LNCaP clone FGC (cell line): ENCODE measurements at regions not wholly inside any gene's neighbourhood (a gene's known extent, or its start where the extent isn't known, plus 50 kb on each side); places are given as distances from the start of the nearest gene placed in this dataset.
"Not testable (repeated sequence)": the region's sequence is repeated elsewhere in the genome, so short reads cannot be mapped to it uniquely, and the experiment has no call there.

Experiments used
- DNase-seq: peaks from one replicate; pipeline ENCODE4 v3.0.0-alpha.2; 2011; ENCODE audit warnings: low read depth
- H3K4me3 ChIP-seq: 2 replicates; pipeline ENCODE4 v1.5.1; 2011; ENCODE audit warnings: mild to moderate bottlenecking, low read depth, low read length, control low read depth
- TF ChIP-seq, protein P1 (sequence below): IDR thresholded peaks from 2 replicates; pipeline ENCODE4 v1.5.1; 2012; ENCODE audit warnings: mild to moderate bottlenecking; ENCODE audit not compliant: control insufficient read depth, insufficient read depth; ENCODE audit errors: extremely low read depth

DNA sequence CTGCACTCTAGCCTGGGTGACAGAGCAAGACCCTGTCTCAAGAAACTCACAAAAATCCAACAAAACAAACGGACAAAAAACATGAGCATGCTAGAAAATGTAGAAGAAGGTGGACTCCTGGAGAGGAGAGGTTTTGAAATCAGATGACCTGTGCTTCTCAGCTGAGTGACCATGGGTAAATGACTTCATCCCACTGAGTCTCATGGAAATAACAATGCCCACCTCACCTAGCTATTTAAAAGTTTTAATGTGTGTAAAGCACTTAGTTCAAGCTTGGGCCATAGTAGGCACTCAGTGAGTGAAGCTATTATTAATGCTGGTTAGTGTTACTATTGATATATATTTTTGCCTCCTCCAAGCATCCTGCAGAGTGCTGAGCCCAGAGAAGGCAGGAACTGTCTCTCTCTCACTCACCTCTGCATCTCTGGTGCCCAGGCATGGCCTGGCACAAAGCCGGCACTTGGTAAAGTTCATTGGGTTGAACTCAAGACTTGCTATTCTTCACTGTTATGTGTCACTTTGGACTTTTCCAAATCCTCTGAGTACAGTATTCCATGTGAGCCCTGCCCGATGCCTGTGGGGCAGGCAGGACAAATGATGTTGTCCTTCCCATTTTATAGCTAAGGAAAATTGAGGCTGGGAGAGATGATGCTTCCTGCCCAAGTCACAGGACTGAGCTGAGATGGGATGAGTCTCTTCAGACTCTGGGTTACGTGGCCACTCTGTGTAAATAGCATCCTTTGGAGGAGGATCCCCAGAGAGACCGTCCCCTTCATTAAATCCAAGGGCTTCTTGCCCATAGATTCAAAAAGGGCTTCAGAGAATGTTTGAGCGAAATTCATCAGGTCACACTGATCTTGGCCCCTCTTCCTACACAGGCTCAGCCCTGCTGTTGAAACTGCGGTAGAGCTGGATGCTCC, 81.4 kb upstream of the EMX2 start:
- no peak for DNase-seq
- no peak overlapping the region for H3K4me3 ChIP-seq
- TF ChIP-seq, protein P1, sequence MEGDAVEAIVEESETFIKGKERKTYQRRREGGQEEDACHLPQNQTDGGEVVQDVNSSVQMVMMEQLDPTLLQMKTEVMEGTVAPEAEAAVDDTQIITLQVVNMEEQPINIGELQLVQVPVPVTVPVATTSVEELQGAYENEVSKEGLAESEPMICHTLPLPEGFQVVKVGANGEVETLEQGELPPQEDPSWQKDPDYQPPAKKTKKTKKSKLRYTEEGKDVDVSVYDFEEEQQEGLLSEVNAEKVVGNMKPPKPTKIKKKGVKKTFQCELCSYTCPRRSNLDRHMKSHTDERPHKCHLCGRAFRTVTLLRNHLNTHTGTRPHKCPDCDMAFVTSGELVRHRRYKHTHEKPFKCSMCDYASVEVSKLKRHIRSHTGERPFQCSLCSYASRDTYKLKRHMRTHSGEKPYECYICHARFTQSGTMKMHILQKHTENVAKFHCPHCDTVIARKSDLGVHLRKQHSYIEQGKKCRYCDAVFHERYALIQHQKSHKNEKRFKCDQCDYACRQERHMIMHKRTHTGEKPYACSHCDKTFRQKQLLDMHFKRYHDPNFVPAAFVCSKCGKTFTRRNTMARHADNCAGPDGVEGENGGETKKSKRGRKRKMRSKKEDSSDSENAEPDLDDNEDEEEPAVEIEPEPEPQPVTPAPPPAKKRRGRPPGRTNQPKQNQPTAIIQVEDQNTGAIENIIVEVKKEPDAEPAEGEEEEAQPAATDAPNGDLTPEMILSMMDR = no peak

DNA sequence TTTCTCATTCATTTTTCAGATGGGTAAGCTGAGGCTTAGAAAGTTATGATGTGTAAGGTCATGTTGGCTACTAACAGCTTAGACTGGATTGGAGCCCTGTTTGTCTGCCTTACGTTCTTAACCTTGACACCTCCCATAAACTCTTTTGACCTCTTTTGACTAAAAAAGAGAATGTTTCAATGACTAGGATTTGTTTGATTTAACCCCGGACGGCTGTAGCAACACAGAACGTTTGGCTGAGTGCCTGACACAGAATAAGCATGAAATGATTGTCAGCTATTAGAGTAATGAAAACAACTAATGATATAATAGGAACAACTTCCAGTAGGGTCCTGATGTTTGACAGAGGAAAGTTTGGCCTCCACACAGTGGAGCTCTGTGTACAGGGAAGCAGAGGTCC, 83.3 kb upstream of the PDZD8 start:
- TF ChIP-seq, protein P1 = no peak
- no peak overlapping the region for H3K4me3 ChIP-seq
- DNase-seq = no peak

DNA sequence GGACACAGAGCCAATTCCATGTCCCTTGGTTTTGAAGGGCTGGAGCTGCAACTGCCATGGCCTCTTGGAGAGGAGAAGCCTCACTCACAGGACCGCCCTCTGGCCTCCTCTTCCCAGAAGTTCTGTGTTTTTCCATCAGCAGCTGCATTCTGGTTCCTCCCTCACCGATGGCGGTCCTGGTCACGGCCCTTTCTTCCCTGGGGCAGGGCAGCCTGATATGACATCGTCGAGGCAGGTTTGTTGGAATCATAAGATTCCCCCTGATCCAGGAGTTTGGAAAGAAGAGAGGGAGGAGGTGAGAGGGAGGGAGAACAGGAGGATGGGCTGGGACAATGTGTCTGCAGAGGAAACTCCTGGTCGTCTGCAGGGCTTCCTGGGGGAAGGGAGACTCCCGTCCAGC, 82.7 kb upstream of the PDZD8 start:
- no peak overlapping the region for H3K4me3 ChIP-seq
- TF ChIP-seq, protein P1 = no peak
- DNase-seq = no peak

DNA sequence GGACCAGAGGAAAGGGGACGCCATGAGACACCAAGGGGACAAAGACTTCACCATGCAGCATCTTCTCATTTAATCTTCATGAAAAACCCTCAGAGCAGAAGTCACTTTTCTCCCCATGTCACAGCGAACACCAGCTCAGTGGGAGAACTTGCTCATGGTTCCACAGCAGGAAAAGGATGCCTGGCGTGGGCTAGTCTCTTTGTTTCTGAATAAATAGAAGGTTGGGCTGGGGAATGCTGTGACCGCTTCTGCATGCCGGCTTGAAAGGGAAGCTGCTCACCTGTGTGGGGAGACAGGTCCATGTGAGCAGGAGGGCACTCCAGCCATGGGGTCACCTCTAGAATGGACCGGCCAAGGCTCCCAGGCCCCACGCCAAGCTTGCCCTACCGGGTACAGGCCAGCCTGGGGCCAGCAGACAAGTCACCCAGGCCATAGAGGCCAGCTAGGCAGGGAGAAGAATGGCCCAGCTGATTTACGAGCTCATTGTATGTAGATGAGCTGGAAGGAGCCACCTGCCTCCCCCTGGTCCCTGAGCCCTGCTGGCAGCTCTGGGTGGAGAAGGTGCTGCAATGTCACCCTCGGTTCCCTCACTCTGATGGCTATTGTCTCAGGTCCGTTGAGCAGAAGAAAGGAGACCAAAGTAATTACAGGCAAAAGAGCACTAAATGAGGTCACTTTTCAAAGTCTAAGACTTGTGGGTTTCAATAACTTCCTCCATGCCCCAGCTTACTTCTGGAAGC, 82.0 kb upstream of the PDZD8 start:
- TF ChIP-seq, protein P1 = no peak
- no peak overlapping the region for H3K4me3 ChIP-seq
- no peak for DNase-seq

DNA sequence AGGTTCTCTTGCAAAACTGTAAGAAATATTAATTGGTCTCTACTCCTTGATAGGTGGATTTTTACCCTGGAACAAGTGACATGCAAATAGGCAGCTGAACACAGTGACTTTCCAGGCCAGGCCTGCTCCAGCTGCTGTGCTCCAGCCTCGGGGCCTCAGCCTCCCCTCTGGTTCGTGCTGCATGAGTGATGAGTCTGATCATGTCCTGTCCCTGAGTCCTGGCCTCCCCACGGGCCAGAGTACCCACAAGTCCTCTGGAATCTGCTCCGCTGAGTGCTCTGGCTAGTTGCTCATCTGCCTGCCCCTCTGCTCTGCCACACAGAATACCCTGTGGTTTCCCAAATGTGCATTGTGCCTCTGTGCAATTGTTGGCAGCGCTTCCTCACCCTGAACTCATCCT, 80.1 kb upstream of the PDZD8 start:
- TF ChIP-seq, protein P1 = no peak
- DNase-seq = no peak

DNA sequence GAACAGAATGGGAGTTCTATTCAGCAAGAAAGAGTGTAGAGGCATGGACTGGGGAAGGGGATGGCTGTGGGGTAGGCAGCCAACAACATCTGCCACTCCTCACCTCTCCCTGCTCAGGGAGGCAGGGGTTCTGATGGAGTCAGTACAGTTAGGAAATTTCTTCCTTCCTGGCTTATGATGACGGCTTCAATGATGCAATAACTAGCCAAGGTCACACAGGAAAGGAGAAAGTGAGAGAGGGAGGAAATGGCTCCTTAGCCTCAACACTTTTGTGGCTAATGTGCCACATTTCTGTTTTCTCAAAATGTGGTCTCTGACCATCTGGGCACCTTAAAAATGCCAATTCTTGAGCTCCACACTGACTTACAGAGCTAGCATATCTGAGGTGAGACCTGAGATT, 79.3 kb upstream of the PDZD8 start:
- no peak for DNase-seq
- H3K4me3 ChIP-seq = no peak overlapping the region
- TF ChIP-seq, protein P1 = no peak

More for the DNA sequence above, 80.1 kb upstream of the PDZD8 start:
- no peak overlapping the region for H3K4me3 ChIP-seq

DNA sequence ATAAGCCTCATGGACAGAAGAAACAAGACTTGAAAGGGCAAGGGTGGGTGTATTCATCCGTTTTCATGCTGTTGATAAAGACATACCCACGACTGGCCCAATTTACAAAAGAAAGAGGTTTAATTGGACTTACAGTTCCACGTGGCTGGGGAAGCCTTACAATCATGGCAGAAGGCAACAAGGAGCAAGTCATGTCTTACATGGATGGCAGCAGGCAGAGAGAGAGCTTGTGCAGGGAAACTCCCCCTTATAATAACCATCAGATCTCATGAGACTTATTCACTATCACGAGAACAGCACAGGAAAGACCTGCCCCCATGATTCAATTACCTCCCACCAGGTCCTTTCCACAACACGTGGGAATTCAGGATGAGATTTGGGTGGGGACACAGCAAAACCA, 78.2 kb upstream of the PDZD8 start:
- not testable (repeated sequence) for H3K4me3 ChIP-seq, DNase-seq
